ENCODE measurements at regions not wholly inside any gene's neighbourhood (a gene's known extent, or its start where the extent isn't known, plus 50 kb on each side); places are given as distances from the start of the nearest gene placed in this dataset.

GRCh38 chr18:11518788-11519685, 90.4 kb upstream of the SLC35G4 start:
- TF ChIP-seq CTCF (IDR thresholded peaks at IDR 0.05), result peak in 4 of 6 experiments; percentile 12 to 37 (median 22)
- no peak for TF ChIP-seq POLR2A (IDR thresholded peaks at IDR 0.05)

All from Peyer's patch (tissue), 4 donors.